H1 (cell line): ENCODE measurements at regions not wholly inside any gene's neighbourhood (a gene's known extent, or its start where the extent isn't known, plus 50 kb on each side); places are given as distances from the start of the nearest gene placed in this dataset.

Experiments
- ATF2 ChIP-seq: IDR thresholded peaks from 2 replicates; pipeline ENCODE4 v1.6.1; 2012; ENCODE audit warnings: low read length, inconsistent platforms
- CHD1 ChIP-seq: IDR thresholded peaks from 2 replicates; pipeline ENCODE4 v1.6.1; 2012; ENCODE audit warnings: low read depth, low read length, improper control_type of control experiment
- JUND ChIP-seq: IDR thresholded peaks from 2 replicates; pipeline ENCODE4 v1.6.1; 2011; ENCODE audit warnings: mild to moderate bottlenecking, improper control_type of control experiment, low read length
- RAD21 ChIP-seq, 2 experiments: IDR thresholded peaks in 1 of 2; conservative IDR thresholded peaks in 1 of 2; 2 replicates each; pipeline ENCODE4 v1.6.1; 2011; ENCODE audit warnings: low read depth in 2 of 2, low read length in 2 of 2, improper control_type of control experiment in 1 of 2, inconsistent platforms in 1 of 2, mild to moderate bottlenecking in 1 of 2, moderate library complexity in 1 of 2
- RFX5 ChIP-seq: IDR thresholded peaks from 2 replicates; pipeline ENCODE4 v1.6.1; 2011; ENCODE audit warnings: low read depth, low read length, improper control_type of control experiment, borderline replicate concordance
- RNF2 ChIP-seq: fragments of 200-900, 300-1000 bp; sonication (generic); IDR thresholded peaks from 2 replicates; pipeline ENCODE4 v1.7.1; 2016; ENCODE audit warnings: borderline replicate concordance, low read depth, mild to moderate bottlenecking, antibody characterized with exemption, low read length; ENCODE audit not compliant: poor library complexity, severe bottlenecking; ENCODE audit errors: missing control alignments

DNA sequence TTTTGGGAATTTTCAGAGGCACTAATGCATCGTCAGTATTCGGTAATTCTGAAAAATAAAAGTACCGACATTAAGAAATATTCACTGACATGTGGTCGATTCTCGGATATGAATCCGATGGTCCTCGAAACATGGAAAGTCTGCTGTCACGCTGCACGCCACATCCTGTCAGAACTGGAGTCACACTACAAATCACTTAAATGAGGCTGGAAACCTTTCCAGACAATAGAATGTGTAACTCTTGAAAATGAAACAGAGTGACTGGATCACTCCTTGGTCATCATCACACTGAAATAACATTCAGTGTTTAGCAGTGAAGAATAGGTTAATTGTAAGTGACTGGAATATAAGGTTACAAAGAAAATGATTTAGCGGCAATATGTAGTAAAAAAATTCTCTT, 620.1 kb upstream of the ADAMTS5 start:
- TF ChIP-seq RAD21 (IDR thresholded peaks at IDR 0.05 in 1 of 2, conservative IDR thresholded peaks at IDR 0.05 in 1 of 2; ENCODE audit: low read depth in 2 of 2, low read length in 2 of 2): no peak
- no peak for TF ChIP-seq JUND
- TF ChIP-seq RNF2: no peak
- no peak for TF ChIP-seq CHD1
- no peak for TF ChIP-seq RFX5
- TF ChIP-seq ATF2: no peak
